ENCODE measurements at regions not wholly inside any gene's neighbourhood (a gene's known extent, or its start where the extent isn't known, plus 50 kb on each side); places are given as distances from the start of the nearest gene placed in this dataset.

- no peaks in the 10 kb centered on the region for H3K27me3 ChIP-seq (ENCODE audit: control insufficient read depth, insufficient read depth, low read length)
- H3K9ac ChIP-seq (ENCODE audit: insufficient read depth, low read length), result no peak overlapping the region
- no peaks in the 10 kb centered on the region for H3K36me3 ChIP-seq (ENCODE audit: control insufficient read depth, insufficient read depth, low read length)
- no peak overlapping the region for H2AFZ ChIP-seq (ENCODE audit: low read length)
- H3K4me3 ChIP-seq (replicated peaks in 1 of 4; ENCODE audit: control extremely low read depth in 1 of 4, insufficient read depth in 1 of 4, low read depth in 3 of 4, low read length in 4 of 4), result no peak overlapping the region
- no peak for TF ChIP-seq EZH2 (IDR thresholded peaks at IDR 0.05; ENCODE audit: low read length, missing control alignments)
- no peak for TF ChIP-seq CTCF (conservative IDR thresholded peaks at IDR 0.05 in 1 of 2, IDR thresholded peaks at IDR 0.05 in 1 of 2; ENCODE audit: low read depth in 1 of 2, low read length in 2 of 2)
- H3K4me1 ChIP-seq (ENCODE audit: control insufficient read depth, extremely low read depth, insufficient read depth, low read length), result no peaks in the 10 kb centered on the region
- no peak overlapping the region for H3K27ac ChIP-seq (ENCODE audit: insufficient read depth, low read length)
- H3K9me3 ChIP-seq (ENCODE audit: control insufficient read depth, insufficient read depth, low read depth, low read length), result no peaks in the 10 kb centered on the region
- no peaks in the 10 kb centered on the region for H4K20me1 ChIP-seq (ENCODE audit: control insufficient read depth, extremely low read depth, insufficient read depth, low read length)
- DNase-seq (ENCODE audit: low read depth in 2 of 2), result no peak
- H3K4me2 ChIP-seq (ENCODE audit: extremely low read depth, insufficient read depth, low read length), result no peak overlapping the region
- no peaks in the 10 kb centered on the region for H3K79me2 ChIP-seq (ENCODE audit: control insufficient read depth, insufficient read depth, low read length)
These were observed 59.8 kb upstream of the SIPA1L2 start for GRCh38 chr1:232689711-232690110.

GRCh38 chr1:232690285-232690935 lies 60.5 kb upstream of the SIPA1L2 start:
- Histone ChIP-seq H3K9me3 (ENCODE audit: control insufficient read depth, insufficient read depth, low read depth, low read length) (no peaks in the 10 kb centered on the region), H3K27me3 (ENCODE audit: control insufficient read depth, insufficient read depth, low read length) (no peaks in the 10 kb centered on the region), H3K4me1 (ENCODE audit: control insufficient read depth, extremely low read depth, insufficient read depth, low read length) (no peaks in the 10 kb centered on the region), H3K27ac (ENCODE audit: insufficient read depth, low read length) (no peak overlapping the region), H3K9ac (ENCODE audit: insufficient read depth, low read length) (no peak overlapping the region), H3K4me2 (ENCODE audit: extremely low read depth, insufficient read depth, low read length) (no peak overlapping the region), H3K36me3 (ENCODE audit: control insufficient read depth, insufficient read depth, low read length) (no peaks in the 10 kb centered on the region), H2AFZ (ENCODE audit: low read length) (no peak overlapping the region), H3K79me2 (ENCODE audit: control insufficient read depth, insufficient read depth, low read length) (no peaks in the 10 kb centered on the region), H3K4me3 (replicated peaks in 1 of 4; ENCODE audit: control extremely low read depth in 1 of 4, insufficient read depth in 1 of 4, low read depth in 3 of 4, low read length in 4 of 4) (no peak overlapping the region), H4K20me1 (ENCODE audit: control insufficient read depth, extremely low read depth, insufficient read depth, low read length) (no peaks in the 10 kb centered on the region)
- TF ChIP-seq CTCF (conservative IDR thresholded peaks at IDR 0.05 in 1 of 2, IDR thresholded peaks at IDR 0.05 in 1 of 2; ENCODE audit: low read depth in 1 of 2, low read length in 2 of 2), result no peak
- TF ChIP-seq EZH2 (IDR thresholded peaks at IDR 0.05; ENCODE audit: low read length, missing control alignments), result no peak
- no peak for DNase-seq (ENCODE audit: low read depth in 2 of 2)

GRCh38 chr1:232694475-232694874 lies 64.5 kb upstream of the SIPA1L2 start:
- no peak overlapping the region for H3K9ac ChIP-seq (ENCODE audit: insufficient read depth, low read length)
- H3K79me2 ChIP-seq (ENCODE audit: control insufficient read depth, insufficient read depth, low read length), result no peaks in the 10 kb centered on the region
- no peak overlapping the region for H3K27ac ChIP-seq (ENCODE audit: insufficient read depth, low read length)
- no peaks in the 10 kb centered on the region for H4K20me1 ChIP-seq (ENCODE audit: control insufficient read depth, extremely low read depth, insufficient read depth, low read length)
- no peak overlapping the region for H3K4me3 ChIP-seq (replicated peaks in 1 of 4; ENCODE audit: control extremely low read depth in 1 of 4, insufficient read depth in 1 of 4, low read depth in 3 of 4, low read length in 4 of 4)
- H3K4me2 ChIP-seq (ENCODE audit: extremely low read depth, insufficient read depth, low read length), result no peak overlapping the region
- TF ChIP-seq EZH2 (IDR thresholded peaks at IDR 0.05; ENCODE audit: low read length, missing control alignments) (no peak), CTCF (conservative IDR thresholded peaks at IDR 0.05 in 1 of 2, IDR thresholded peaks at IDR 0.05 in 1 of 2; ENCODE audit: low read depth in 1 of 2, low read length in 2 of 2) (no peak)
- H3K9me3 ChIP-seq (ENCODE audit: control insufficient read depth, insufficient read depth, low read depth, low read length), result no peaks in the 10 kb centered on the region
- H3K27me3 ChIP-seq (ENCODE audit: control insufficient read depth, insufficient read depth, low read length), result no peaks in the 10 kb centered on the region
- H3K36me3 ChIP-seq (ENCODE audit: control insufficient read depth, insufficient read depth, low read length), result no peaks in the 10 kb centered on the region
- no peak overlapping the region for H2AFZ ChIP-seq (ENCODE audit: low read length)
- DNase-seq (ENCODE audit: low read depth in 2 of 2), result no peak
- H3K4me1 ChIP-seq (ENCODE audit: control insufficient read depth, extremely low read depth, insufficient read depth, low read length), result no peaks in the 10 kb centered on the region

Measured in fibroblast of lung (primary cell).